Brain microvascular endothelial cell (primary cell): ENCODE measurements at regions not wholly inside any gene's neighbourhood (a gene's known extent, or its start where the extent isn't known, plus 50 kb on each side); places are given as distances from the start of the nearest gene placed in this dataset.

Experiments used
- DNase-seq: peaks from one replicate; pipeline ENCODE4 v3.0.0-alpha.2; 2020
- H3K27ac ChIP-seq: fragments of 250-450 bp; sonication (Bioruptor Pico); 2 replicates; pipeline ENCODE4 v1.5.1; 2020; ENCODE audit warnings: mild to moderate bottlenecking, moderate library complexity
- H3K27me3 ChIP-seq: fragments of 250-450 bp; sonication (Bioruptor Pico); replicated peaks from 2 replicates; pipeline ENCODE4 v1.5.1; 2020; ENCODE audit warnings: mild to moderate bottlenecking
- H3K36me3 ChIP-seq: fragments of 250-450 bp; sonication (Bioruptor Pico); replicated peaks from 2 replicates; pipeline ENCODE4 v1.5.1; 2020; ENCODE audit warnings: mild to moderate bottlenecking
- H3K4me3 ChIP-seq: 2 replicates; pipeline ENCODE4 v1.5.1; 2011; ENCODE audit warnings: low read depth, mild to moderate bottlenecking, control low read depth, low read length, moderate library complexity
- CTCF ChIP-seq: IDR thresholded peaks from 2 replicates; pipeline ENCODE4 v1.5.1; 2011; ENCODE audit warnings: low read depth, mild to moderate bottlenecking, moderate library complexity, low read length, control low read depth, inconsistent platforms; ENCODE audit errors: missing control alignments
- in situ Hi-C: cut with HindIII; loops from 2 replicates; pipeline ENCODE4 v1.10.0; 2017; ENCODE audit warnings: low sequenced_read_pairs, low pct_ligation_motif_present

- DNase-seq, result no peak
- Histone ChIP-seq H3K27me3 (no peaks in the 10 kb centered on the region), H3K36me3 (no peaks in the 10 kb centered on the region), H3K4me3 (no peak overlapping the region), H3K27ac (no peak overlapping the region)
- in situ Hi-C loops, result no loop called here
- no peak for TF ChIP-seq CTCF
These were observed 63.7 kb upstream of the OBI1 start for GRCh38 chr13:78722700-78723099.

GRCh38 chr13:78719367-78719766 is 60.4 kb upstream of the OBI1 start:
- Histone ChIP-seq H3K36me3 (no peaks in the 10 kb centered on the region), H3K27me3 (no peaks in the 10 kb centered on the region), H3K27ac (no peak overlapping the region), H3K4me3 (no peak overlapping the region)
- TF ChIP-seq CTCF, result no peak
- DNase-seq, result no peak
- in situ Hi-C loops, result no loop called here

- Histone ChIP-seq H3K4me3 (no peak overlapping the region), H3K27me3 (no peaks in the 10 kb centered on the region), H3K27ac (no peak overlapping the region), H3K36me3 (no peaks in the 10 kb centered on the region)
- no peak for DNase-seq
- in situ Hi-C loops, result no loop called here
- TF ChIP-seq CTCF, result no peak
These were observed 55.8 kb upstream of the OBI1 start for GRCh38 chr13:78714717-78715116.

- no peak for DNase-seq
- in situ Hi-C loops, result no loop called here
- no peak overlapping the region for H3K4me3 ChIP-seq
- TF ChIP-seq CTCF, result no peak
- no peaks in the 10 kb centered on the region for H3K36me3 ChIP-seq
- no peak overlapping the region for H3K27ac ChIP-seq
- H3K27me3 ChIP-seq, result no peaks in the 10 kb centered on the region
These were observed 53.9 kb upstream of the OBI1 start for GRCh38 chr13:78712831-78713230.

- Histone ChIP-seq H3K27me3 (no peaks in the 10 kb centered on the region), H3K36me3 (no peaks in the 10 kb centered on the region), H3K4me3 (no peak overlapping the region), H3K27ac (no peak overlapping the region)
- TF ChIP-seq CTCF, result no peak
- DNase-seq, result no peak
- in situ Hi-C loops, result no loop called here
These were observed 50.1 kb upstream of the OBI1 start for GRCh38 chr13:78709028-78709427.
